ENCODE measurements at regions not wholly inside any gene's neighbourhood (a gene's known extent, or its start where the extent isn't known, plus 50 kb on each side); places are given as distances from the start of the nearest gene placed in this dataset.

DNA sequence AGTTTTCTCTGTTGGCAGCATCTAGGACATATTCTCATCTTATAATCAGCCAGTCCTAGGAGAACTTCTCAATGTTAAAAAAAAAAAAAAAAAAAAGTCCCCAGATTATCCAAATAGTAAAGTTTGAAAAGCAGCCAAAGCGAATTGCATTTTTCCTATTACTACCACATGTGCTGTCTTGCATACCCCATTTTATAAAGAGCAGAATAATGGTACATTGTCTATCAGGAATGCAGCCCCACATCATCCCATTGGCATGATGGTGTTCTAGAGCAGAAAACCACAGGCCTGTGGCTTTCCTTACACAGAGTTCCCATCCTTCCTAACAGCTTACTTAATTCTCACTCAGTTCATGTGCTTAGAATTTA, 381.6 kb downstream of the TMEM38B start:
- H3K4me1 Mint-ChIP-seq: no peaks in the 10 kb centered on the region
- H3K4me3 Mint-ChIP-seq: no peak overlapping the region
- no peak for DNase-seq (ENCODE audit: low spot score in 2 of 2, unreplicated experiment in 2 of 2)
- no peaks in the 10 kb centered on the region for H3K36me3 Mint-ChIP-seq
- TF ChIP-seq, protein P1, sequence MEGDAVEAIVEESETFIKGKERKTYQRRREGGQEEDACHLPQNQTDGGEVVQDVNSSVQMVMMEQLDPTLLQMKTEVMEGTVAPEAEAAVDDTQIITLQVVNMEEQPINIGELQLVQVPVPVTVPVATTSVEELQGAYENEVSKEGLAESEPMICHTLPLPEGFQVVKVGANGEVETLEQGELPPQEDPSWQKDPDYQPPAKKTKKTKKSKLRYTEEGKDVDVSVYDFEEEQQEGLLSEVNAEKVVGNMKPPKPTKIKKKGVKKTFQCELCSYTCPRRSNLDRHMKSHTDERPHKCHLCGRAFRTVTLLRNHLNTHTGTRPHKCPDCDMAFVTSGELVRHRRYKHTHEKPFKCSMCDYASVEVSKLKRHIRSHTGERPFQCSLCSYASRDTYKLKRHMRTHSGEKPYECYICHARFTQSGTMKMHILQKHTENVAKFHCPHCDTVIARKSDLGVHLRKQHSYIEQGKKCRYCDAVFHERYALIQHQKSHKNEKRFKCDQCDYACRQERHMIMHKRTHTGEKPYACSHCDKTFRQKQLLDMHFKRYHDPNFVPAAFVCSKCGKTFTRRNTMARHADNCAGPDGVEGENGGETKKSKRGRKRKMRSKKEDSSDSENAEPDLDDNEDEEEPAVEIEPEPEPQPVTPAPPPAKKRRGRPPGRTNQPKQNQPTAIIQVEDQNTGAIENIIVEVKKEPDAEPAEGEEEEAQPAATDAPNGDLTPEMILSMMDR (IDR thresholded peaks at IDR 0.05; ENCODE audit: unreplicated experiment): no peak
- H3K27ac Mint-ChIP-seq: no peak overlapping the region
- H3K9me3 Mint-ChIP-seq: peaks cover 5% of the 10 kb centered on the region
- no peaks in the 10 kb centered on the region for H3K27me3 Mint-ChIP-seq (ENCODE audit: low read depth)

DNA sequence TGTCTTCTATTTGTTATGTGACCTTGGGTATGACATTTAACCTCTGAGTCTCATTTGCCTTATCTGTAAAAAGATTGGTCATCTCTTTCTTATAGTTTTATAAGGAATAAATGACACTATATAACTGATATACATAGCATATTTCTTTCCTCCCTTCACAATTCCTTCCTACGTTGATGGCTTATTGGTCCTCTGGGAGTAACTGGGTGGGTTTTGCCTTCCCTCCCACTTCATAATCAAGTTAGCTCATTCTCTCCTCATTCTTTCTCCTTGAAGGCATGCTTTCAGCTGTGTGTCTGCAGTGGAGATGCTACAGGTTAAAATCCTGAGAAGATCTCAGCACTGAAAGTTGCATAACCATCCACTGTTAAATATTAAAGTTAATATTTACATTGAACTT, 382.4 kb downstream of the TMEM38B start:
- H3K27ac Mint-ChIP-seq: no peak overlapping the region

DNA sequence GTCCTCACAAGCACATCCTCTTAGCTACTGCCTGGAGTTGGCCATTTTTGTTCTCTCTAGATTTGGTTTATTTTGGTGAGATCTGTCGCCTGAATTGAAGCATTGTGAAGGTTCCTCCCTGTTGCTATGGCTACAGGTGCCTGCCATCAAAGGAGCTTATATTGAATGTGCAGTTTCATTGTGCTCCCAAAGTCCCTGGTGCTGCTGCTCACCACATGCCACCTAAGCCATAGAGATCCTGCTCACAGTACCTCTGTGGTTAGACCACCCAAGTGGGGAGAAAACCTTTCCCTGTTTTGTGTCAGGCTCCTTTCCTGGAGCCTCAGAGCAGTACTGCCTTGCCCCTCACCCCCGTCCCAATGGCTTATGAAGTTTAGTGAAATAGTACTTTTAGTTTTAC, 383.4 kb downstream of the TMEM38B start:
- DNase-seq (ENCODE audit: low spot score in 2 of 2, unreplicated experiment in 2 of 2): no peak
- H3K27ac Mint-ChIP-seq: no peak overlapping the region
- peaks cover 5% of the 10 kb centered on the region for H3K9me3 Mint-ChIP-seq
- H3K27me3 Mint-ChIP-seq (ENCODE audit: low read depth): no peaks in the 10 kb centered on the region
- no peaks in the 10 kb centered on the region for H3K36me3 Mint-ChIP-seq
- H3K4me1 Mint-ChIP-seq: no peaks in the 10 kb centered on the region
- TF ChIP-seq, protein P1 (IDR thresholded peaks at IDR 0.05; ENCODE audit: unreplicated experiment): no peak
- H3K4me3 Mint-ChIP-seq: no peak overlapping the region

More for the DNA sequence above, 382.4 kb downstream of the TMEM38B start:
- TF ChIP-seq, protein P1 (IDR thresholded peaks at IDR 0.05; ENCODE audit: unreplicated experiment): no peak
- Mint-ChIP-seq H3K36me3 (no peaks in the 10 kb centered on the region), H3K4me3 (no peak overlapping the region), H3K27me3 (ENCODE audit: low read depth) (no peaks in the 10 kb centered on the region), H3K9me3 (peaks cover 5% of the 10 kb centered on the region), H3K4me1 (no peaks in the 10 kb centered on the region)
- DNase-seq (ENCODE audit: low spot score in 2 of 2, unreplicated experiment in 2 of 2): no peak

DNA sequence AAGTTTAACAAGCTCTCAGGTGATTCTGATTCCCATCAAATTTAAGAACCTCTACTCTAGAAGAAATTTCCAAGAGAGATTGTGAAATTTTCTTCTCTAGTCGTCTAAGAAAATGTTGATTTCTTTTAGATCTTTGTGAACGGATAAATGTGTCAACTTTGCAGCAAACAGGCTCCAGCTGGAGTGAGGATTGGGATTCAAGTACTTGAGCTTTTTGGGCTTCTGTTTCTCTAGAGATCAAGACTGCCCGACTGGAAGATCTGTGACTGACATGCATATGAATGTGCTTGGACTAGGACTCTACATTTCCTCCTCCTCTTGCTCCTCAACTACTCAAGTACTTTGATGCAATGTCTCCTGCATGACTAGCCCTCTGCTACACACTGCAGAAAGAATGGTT, 388.3 kb downstream of the TMEM38B start:
- H3K27ac Mint-ChIP-seq: no peak overlapping the region
- H3K36me3 Mint-ChIP-seq: no peaks in the 10 kb centered on the region
- no peak for DNase-seq (ENCODE audit: low spot score in 2 of 2, unreplicated experiment in 2 of 2)
- H3K9me3 Mint-ChIP-seq: no peaks in the 10 kb centered on the region
- no peak overlapping the region for H3K4me3 Mint-ChIP-seq
- TF ChIP-seq, protein P1 (IDR thresholded peaks at IDR 0.05; ENCODE audit: unreplicated experiment): no peak
- no peaks in the 10 kb centered on the region for H3K27me3 Mint-ChIP-seq (ENCODE audit: low read depth)
- H3K4me1 Mint-ChIP-seq: no peaks in the 10 kb centered on the region

DNA sequence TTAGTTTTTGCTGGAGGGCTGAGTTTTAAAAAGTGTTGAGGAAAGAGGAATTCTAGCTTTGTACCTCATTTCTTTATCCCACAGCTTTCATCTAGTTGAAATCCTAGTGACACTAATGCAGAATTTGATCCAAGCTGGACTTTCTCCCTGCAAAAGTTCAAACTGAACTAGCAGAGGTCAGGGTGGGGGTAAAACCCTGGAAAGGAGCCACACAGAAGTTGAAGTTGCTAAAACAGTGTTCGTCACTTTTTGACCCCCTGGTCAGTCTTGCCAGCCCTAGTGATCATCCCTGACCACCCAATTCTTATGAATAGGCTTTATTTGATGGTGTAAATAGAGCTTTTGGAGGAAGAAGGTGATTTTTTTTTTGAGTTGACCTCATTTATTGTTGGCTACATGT, 390.4 kb downstream of the TMEM38B start:
- Mint-ChIP-seq H3K27me3 (ENCODE audit: low read depth) (no peaks in the 10 kb centered on the region), H3K27ac (no peak overlapping the region), H3K4me3 (no peak overlapping the region), H3K4me1 (no peaks in the 10 kb centered on the region), H3K36me3 (no peaks in the 10 kb centered on the region), H3K9me3 (peaks cover 11% of the 10 kb centered on the region)
- TF ChIP-seq, protein P1 (IDR thresholded peaks at IDR 0.05; ENCODE audit: unreplicated experiment): no peak
- DNase-seq (ENCODE audit: low spot score in 2 of 2, unreplicated experiment in 2 of 2): no peak

DNA sequence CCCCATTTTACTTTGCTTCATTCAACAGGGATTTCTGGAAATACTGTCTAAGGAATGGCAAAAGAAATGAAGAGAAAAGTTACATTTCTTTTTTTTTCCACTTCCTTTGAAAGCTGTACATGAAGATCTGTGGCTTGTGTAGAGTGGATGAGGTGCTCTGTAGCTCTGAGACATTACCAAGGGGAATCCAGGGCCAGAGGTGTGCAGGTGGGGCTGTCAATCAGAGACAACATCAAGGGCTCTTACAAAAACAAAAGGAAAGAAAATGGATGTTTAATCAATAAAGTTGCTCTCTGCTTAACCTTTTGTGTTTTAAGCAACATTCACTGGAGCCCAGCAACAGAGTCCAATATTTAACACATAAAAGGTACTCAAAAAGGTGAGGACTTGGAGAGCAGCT, 391.1 kb downstream of the TMEM38B start:
- Mint-ChIP-seq H3K4me3 (no peak overlapping the region), H3K27me3 (ENCODE audit: low read depth) (no peaks in the 10 kb centered on the region), H3K36me3 (no peaks in the 10 kb centered on the region), H3K27ac (no peak overlapping the region), H3K4me1 (no peaks in the 10 kb centered on the region), H3K9me3 (peaks cover 12% of the 10 kb centered on the region)
- DNase-seq (ENCODE audit: low spot score in 2 of 2, unreplicated experiment in 2 of 2): no peak
- TF ChIP-seq, protein P1 (IDR thresholded peaks at IDR 0.05; ENCODE audit: unreplicated experiment): no peak

Measured in mesothelial cell of epicardium (in vitro differentiated cells).